ENCODE measurements at regions not wholly inside any gene's neighbourhood (a gene's known extent, or its start where the extent isn't known, plus 50 kb on each side); places are given as distances from the start of the nearest gene placed in this dataset.

DNA sequence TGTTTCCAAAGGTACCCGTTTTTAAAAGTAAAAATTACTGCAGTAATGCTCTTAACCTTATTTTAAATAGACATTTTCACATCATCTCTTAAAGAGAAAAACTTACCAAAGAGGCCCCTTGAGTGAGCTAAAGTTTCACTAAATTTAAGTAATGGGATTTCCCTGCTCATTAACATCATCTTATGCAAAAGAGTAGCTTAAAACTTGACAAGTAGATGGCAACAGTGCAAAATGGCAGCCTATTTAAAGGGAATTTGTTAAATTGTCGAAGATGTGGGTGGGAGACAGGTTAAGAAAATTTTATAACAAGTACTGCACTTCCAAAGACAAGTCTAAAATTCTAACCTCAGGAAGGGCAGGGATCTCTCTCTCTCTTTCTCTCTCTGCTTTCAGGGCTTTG lies 271.7 kb upstream of the LDB2 start:
- TF ChIP-seq RFX5 (IDR thresholded peaks at IDR 0.05; ENCODE audit: low read depth, low read length) (no peak), MYB (IDR thresholded peaks at IDR 0.05; ENCODE audit: borderline replicate concordance, low read depth, low read length) (no peak), IKZF2 (IDR thresholded peaks at IDR 0.05) (no peak), YY1 (IDR thresholded peaks at IDR 0.05; ENCODE audit: low read depth, low read length) (no peak), SIN3A (IDR thresholded peaks at IDR 0.05; ENCODE audit: low read depth, low read length) (no peak), MXI1 (IDR thresholded peaks at IDR 0.05; ENCODE audit: low read depth, low read length) (no peak)
- TF ChIP-seq, protein P1, sequence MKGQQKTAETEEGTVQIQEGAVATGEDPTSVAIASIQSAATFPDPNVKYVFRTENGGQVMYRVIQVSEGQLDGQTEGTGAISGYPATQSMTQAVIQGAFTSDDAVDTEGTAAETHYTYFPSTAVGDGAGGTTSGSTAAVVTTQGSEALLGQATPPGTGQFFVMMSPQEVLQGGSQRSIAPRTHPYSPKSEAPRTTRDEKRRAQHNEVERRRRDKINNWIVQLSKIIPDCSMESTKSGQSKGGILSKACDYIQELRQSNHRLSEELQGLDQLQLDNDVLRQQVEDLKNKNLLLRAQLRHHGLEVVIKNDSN (IDR thresholded peaks at IDR 0.05; ENCODE audit: borderline replicate concordance, extremely low read length, insufficient read depth, low read depth, low read length): no peak
